Astrocyte of the cerebellum (primary cell): ENCODE measurements at regions not wholly inside any gene's neighbourhood (a gene's known extent, or its start where the extent isn't known, plus 50 kb on each side); places are given as distances from the start of the nearest gene placed in this dataset.

Experiments
- DNase-seq: peaks from one replicate; pipeline ENCODE4 v3.0.0-alpha.2; 2011; ENCODE audit warnings: low read depth
- H3K4me3 ChIP-seq: 2 replicates; pipeline ENCODE4 v1.5.1; 2011; ENCODE audit warnings: mild to moderate bottlenecking, low read depth, low read length, moderate library complexity
- in situ Hi-C: cut with HindIII; loops from 2 replicates; pipeline ENCODE4 v1.10.0; 2017; ENCODE audit warnings: low sequenced_read_pairs
- TF ChIP-seq, protein P1 (sequence below): IDR thresholded peaks from 2 replicates; pipeline ENCODE4 v1.5.1; 2012; ENCODE audit warnings: low read length, low read depth, moderate library complexity, mild to moderate bottlenecking; ENCODE audit errors: missing control alignments

DNA sequence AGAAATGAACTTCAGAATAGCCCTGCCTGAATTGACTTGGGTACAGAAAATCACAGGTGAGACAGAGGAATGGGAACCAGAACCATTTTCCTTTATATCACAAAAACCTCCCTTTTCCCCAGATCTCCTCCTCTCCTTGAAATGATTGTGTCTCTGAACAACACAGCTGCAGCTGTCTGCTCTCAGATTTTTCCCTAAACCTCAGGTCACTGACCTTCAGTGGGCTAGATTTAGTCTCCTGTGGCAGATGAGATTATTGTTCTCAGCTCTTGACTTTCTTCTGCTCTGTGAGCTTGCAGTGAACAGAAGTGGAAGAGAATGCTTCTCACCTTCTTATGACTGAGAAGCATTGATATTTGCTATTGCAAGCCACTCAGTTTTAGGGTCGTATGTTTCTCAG, 92.3 kb upstream of the FAM20A start:
- DNase-seq: no peak
- no peak overlapping the region for H3K4me3 ChIP-seq
- TF ChIP-seq, protein P1, sequence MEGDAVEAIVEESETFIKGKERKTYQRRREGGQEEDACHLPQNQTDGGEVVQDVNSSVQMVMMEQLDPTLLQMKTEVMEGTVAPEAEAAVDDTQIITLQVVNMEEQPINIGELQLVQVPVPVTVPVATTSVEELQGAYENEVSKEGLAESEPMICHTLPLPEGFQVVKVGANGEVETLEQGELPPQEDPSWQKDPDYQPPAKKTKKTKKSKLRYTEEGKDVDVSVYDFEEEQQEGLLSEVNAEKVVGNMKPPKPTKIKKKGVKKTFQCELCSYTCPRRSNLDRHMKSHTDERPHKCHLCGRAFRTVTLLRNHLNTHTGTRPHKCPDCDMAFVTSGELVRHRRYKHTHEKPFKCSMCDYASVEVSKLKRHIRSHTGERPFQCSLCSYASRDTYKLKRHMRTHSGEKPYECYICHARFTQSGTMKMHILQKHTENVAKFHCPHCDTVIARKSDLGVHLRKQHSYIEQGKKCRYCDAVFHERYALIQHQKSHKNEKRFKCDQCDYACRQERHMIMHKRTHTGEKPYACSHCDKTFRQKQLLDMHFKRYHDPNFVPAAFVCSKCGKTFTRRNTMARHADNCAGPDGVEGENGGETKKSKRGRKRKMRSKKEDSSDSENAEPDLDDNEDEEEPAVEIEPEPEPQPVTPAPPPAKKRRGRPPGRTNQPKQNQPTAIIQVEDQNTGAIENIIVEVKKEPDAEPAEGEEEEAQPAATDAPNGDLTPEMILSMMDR: no peak
- in situ Hi-C loops: no loop called here

DNA sequence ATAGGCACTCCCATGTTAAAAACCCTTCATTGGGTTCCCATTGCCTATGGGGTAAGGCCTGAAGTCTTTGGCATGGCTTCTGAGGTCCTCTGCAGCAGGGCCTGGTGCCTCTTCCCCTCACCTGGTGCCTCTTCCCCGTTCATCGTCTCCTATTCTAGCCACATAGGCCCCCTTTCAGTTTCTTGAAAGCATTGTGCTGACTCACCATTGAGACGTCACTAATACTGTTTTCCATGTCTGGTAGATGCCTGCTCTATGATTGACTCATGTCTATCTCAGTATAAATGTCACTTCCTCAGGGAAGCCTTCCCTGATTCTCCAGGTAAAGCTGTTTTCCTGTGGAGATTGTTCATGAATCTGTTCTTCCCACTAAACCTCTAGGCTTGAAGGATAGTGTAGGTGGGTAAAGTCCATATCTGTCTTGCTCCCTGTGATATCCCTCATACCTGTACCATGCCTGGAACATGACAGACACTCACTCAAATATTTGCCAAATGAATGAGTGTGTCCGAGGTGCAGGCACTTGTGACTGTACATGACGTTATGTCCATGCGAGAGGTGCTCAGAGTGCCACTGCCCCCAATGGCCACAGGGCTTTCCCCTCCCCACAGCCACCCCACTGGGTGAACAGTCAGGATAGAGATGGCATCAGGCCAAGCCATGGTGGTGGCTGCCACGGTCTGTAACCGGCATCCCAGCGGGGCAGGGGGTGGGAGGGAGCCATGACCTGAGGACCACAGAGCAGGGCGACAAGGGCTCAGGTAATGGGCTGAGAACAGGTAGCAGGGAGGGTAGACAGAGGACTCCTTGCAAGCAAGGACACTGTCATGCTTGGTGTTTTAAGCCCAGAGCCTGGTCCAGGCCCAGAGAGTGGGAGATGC, 85.2 kb upstream of the FAM20A start:
- no peak overlapping the region for H3K4me3 ChIP-seq
- TF ChIP-seq, protein P1: no peak
- DNase-seq: no peak
- in situ Hi-C loops: no loop called here

DNA sequence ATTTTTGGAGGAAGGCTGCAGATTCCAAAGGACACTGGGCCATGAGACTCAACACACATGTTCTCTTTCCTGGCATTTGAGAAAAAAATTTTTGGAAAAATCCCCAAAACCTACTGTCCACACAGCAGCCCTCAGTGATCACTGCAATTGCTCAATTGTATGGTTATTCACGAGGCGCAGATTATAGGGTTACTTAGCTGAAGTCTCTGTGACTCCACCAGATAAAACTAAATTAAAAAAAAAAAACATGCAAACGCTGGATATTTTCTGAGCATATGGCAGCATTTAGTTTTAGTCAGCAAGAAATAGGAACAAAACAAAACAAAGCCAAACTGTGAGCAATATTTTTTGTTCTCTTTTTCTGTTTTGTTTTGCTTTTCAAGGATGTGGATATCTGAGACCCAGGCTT, 83.8 kb upstream of the FAM20A start:
- H3K4me3 ChIP-seq: no peak overlapping the region
- DNase-seq: no peak
- TF ChIP-seq, protein P1: no peak
- in situ Hi-C loops: no loop called here

GRCh38 chr17:68682903-68683302, 81.7 kb upstream of the FAM20A start:
- TF ChIP-seq, protein P1: no peak
- H3K4me3 ChIP-seq: no peak overlapping the region
- DNase-seq: no peak
- in situ Hi-C loops: no loop called here

GRCh38 chr17:68679882-68680281, 78.7 kb upstream of the FAM20A start:
- in situ Hi-C loops: no loop called here
- DNase-seq: no peak
- no peak overlapping the region for H3K4me3 ChIP-seq
- TF ChIP-seq, protein P1: no peak

- DNase-seq: no peak
- TF ChIP-seq, protein P1: no peak
- no peak overlapping the region for H3K4me3 ChIP-seq
- in situ Hi-C loops: no loop called here
Measured at GRCh38 chr17:68676856-68677255, 75.7 kb upstream of the FAM20A start.
